GM19240 (cell line): ENCODE measurements at regions not wholly inside any gene's neighbourhood (a gene's known extent, or its start where the extent isn't known, plus 50 kb on each side); places are given as distances from the start of the nearest gene placed in this dataset.

Source experiments
- DNase-seq: peaks from one replicate; pipeline ENCODE4 v3.0.0; 2011; ENCODE audit warnings: low spot score; ENCODE audit not compliant: insufficient read length

DNA sequence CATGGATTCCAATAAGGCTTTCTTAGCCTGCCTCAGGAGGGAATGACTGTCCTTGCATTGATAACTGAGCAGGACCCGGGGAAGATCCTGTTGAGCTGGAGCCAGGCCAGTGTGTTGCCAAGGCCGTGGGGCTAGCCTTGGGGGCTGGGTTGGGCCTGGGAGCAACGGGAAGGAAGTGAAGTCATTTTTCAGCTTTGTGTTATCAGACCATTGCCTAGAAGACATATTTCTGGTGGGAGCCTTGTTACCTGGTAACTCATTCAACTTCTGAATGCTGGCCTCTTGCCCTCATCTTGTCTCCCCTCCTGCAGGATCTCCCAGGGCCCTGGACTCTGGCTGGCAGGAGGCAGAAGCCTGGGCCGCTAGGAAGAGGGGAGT lies 92.7 kb upstream of the MGAT5 start:
- DNase-seq, result no peak

DNA sequence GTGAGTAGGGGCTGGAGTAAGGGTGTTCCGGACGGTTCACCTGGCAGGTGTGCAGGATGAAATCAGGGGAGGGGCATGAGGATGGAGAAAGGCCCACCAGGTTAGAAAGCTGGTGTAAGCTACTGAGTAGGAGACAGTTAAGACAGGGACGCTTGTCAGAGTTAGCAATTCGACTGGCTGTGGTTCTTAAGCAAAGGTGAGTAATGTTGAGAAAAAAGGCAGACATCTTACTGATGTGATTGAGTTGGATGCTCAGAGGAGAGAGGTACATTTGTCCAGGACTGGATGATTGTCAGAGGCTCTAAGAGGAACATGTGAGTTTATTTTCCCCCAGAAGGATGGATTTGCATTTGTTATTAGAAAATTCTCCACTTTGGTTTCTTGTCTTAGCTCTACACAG lies 90.5 kb upstream of the MGAT5 start:
- DNase-seq, result no peak

DNA sequence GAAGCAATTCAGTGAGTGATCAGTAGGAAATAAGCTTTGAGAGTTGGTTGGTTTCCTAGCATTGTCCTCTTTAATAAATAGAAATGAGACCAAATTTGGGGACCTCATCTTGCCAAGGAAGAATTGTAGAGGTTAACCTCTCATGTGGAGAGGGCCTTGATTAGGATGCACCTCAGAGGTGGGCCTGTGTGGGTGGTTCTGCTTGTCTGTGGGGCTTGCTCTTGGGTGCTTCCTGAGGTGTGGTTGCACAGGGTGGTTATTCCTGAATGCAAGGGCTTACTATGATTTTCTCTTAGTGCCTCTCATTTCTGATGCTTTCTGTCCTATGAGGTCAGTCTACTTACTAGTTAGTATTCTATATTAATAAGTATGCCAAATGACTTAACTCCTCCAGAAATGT lies 89.6 kb upstream of the MGAT5 start:
- DNase-seq, result no peak

DNA sequence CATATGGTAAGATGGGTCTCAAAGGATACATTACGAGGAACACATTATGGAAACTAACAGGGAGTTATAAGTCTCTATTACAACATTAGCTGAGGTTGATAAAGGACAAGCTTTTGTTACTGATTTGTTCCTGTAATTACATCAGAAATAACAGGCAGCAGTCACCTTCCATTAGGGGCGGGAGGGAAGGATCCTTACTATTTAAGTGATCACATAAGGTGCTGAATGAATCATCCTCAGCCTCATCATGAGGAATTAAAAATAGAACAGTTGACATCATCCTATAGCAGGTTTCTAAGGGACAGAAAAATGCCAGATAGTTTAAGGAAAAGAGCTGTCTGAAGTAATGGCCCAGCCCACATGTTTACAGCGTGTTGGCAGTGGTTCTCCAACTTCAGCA lies 86.9 kb upstream of the MGAT5 start:
- no peak for DNase-seq

DNA sequence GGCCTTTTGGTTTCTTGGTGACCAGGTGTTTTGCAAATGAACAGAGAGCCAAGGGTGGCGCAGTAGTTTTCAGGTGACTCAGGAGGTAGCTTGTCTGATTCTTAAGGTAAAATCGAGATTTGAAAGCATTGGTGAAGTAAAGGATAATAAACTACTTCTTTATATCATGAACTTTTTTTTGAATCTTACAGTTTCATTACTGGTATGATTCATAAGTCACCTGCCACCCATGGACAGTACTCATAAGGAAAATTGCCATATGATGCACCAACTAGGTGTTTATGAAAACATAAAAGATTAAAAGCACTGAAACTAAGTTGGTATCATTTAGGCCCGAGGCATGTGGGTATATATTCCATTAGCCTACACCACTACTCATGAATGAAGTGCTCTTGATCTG lies 84.1 kb upstream of the MGAT5 start:
- DNase-seq, result no peak

DNA sequence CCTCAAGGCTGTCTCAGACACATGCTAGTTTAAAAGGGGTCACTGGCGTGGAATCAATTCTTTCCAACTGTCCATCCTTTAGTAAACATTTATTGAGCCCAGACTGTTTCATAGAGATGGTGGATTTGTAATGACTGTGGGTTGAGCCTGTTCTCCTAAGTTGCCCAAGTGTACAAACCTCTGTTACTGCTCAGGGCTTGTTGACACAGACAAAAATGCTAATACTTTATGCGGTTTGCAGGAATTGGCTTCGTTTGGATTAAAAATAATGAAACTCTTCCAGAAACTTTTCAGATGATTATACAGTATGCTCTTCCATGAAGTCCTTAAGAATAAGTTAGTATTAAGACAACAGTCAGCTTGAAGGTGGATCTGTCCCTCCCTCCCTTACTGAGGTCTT lies 83.6 kb upstream of the MGAT5 start:
- DNase-seq, result no peak

DNA sequence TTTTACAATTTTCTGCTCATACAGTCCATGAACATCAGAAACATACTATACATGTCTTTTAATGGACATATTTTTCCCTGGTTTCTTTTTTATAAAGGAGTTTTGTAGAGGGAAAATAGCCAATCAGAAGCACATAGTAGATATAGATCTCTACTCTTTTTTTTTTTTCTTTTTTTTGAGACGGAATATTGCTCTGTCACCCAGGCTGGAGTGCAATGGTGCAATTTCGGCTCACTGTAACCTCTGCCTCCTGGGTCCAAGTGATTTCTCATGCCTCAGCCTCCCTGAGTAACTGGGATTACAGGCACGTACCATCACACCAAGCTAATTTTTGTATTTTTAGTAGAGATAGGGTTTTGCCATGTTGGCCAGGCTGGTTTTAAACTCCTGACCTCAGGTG lies 83.2 kb upstream of the MGAT5 start:
- DNase-seq, result no peak

DNA sequence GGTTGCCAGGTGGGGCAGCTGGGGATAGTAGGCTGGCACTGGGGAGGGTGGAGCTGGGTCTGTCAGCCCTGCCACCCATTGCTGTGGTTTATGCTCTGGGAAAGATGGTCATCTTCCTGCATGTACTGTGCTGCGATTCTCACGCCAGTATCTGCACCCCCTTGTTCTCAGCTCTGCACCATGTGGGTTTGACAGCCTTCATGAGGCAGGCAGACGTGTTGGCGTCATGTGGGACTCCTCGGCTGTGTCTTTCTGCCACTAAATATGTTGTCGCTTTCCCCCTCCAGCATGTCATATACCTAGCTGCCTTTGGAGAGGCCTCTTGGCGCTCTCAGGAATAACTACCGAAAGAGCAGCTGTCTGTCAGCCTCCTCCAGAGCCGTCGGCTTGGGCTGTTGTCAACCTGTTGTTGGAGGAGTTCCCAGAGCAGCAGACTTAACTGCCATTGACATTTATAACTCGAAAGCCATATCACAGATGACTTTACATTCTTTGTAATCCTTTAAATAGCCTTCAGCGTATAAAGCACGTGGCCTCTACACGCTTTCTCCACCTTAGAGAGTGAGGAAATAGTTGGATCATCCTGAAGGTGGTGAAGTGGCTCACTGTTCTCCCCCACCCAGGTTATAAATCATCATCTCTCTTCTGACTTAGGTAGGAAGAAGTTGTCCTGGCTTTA lies 80.4 kb upstream of the MGAT5 start:
- no peak for DNase-seq

DNA sequence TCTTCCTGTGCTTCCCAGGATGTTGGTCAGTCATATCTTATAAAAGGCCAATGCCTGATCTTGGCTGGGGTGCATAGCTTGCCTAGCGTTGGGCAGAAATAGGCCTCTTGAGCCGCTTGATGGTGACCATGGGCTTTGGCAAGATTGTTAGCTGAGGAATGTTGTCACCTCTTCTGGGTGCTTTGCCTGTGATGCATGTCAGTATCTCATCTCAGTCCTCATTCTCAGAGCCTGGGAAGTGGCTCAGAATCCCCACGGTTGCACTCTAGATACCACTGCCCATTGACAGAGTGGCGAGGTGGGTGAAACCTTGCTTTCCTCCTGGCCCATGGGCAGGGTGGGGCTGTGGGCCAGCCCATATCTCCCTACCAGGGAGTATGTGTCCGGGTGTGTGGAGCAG lies 79.2 kb upstream of the MGAT5 start:
- DNase-seq, result no peak

DNA sequence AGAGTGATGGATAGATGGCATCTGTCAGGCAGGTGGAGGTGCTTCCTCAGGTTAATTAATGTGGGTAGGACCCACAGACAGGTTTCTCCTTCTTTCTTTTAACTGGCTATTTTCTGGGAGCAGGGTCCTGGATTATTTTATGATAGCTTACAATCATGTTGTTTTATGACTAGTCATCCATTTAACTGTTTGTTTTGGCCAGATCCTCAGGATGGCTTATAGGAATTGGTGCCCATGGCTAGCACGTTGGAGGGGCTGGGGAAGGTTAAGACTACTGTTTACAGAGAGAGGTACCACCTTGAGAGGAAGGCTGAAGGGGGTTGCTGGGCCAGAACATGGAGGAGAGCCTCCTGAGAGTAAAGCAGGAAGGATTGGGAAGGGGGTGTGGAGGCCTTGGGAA lies 78.0 kb upstream of the MGAT5 start:
- DNase-seq, result no peak

DNA sequence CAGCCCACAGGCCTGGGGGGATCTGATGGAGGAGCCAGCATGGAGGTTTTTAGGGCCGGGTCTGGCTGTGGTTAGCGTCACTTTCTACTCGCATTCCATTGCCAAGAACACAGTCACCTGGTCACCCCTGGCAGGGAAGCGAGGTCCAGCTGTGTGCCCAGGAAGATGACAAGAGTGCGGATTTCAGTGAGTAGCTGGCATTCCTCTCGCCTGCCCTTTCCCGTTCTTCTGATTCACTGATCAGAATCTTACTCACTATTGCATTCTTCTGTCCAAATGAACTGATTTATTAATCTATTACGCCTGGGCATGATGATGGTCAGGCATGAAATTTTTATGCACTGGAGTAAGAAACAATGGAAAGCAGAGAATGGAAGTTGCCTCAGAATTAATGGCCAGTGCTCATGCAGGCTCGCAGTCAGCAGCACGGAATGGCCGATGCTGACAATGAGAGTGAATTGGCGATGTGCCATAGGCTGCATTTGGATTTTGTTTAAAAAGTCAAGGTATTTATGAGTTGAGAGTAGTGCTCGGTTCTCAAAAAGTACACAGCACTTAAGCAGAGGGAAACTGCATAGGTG lies 76.4 kb upstream of the MGAT5 start:
- no peak for DNase-seq

DNA sequence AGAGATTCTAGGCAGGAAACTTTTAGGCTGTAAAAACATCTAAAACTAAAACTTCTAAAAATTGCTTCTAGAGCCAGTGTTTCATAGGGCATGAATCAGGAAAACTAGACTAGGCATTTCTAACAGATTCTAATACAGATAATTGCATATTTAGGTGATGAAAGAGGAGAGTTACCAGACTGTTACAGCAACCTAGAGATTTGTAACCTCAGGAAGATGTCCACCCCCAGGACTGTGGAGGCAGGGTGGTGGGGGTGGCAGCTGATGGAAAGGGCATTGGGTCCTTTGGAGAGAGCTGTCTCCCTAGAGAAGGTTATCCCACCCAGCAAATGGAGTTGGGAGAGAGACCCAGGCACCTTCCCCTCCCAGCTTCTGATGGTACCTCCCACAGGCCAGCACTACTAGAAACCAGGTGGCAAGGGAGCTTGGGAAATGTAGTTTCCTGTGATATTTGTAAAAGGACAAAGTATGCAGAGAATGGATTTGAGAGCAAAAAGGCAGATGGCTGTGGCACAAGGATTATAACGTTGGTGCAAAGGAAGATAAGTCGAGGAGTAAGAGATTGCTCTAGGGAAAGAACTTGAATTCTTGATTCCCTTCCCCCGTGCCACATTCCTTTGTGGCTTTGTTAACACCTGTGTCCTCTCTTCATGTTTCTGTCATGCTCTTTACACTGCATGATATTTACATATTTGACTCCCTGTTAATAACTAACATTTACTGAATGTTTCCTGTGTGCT lies 75.6 kb upstream of the MGAT5 start:
- DNase-seq, result no peak

DNA sequence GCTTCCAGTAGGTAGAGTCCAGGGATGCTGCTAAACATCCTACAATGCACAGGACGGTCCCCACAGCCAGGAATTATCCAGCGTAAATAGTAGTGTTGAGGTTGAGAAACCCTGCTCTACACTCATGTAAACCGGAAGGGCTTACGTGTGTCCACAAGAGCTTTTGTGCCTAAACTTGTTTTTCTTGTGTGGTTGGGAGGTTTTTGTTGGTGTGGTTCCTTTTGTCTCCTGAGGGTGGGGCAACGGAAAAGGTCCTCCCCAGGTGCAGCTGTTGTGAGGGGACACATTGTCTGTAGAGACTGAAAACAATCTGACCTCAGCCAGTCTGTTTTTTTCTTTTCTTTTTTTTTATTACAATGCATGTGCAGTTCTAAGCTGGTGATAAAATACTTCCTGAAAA lies 72.7 kb upstream of the MGAT5 start:
- peak; percentile 48 for DNase-seq

DNA sequence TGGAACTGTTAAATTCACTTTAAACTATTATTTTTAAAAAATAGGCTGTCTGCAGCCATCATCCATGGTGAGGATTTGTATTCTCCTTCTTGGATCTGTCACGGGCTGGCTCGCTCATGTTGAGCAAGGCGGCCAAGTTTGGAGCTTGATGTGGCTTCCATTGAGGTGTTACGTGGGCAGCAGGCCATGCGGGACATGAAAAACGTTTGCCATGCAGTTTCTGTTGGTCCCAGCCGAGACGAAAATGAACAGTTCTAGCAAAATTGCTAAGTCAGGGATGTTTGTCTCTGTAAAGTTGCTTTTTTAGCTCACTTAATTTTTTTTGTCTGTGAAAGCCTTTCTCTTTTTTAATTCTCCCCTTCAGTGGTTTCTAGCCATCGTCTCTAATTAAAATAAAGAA lies 70.2 kb upstream of the MGAT5 start:
- no peak for DNase-seq

DNA sequence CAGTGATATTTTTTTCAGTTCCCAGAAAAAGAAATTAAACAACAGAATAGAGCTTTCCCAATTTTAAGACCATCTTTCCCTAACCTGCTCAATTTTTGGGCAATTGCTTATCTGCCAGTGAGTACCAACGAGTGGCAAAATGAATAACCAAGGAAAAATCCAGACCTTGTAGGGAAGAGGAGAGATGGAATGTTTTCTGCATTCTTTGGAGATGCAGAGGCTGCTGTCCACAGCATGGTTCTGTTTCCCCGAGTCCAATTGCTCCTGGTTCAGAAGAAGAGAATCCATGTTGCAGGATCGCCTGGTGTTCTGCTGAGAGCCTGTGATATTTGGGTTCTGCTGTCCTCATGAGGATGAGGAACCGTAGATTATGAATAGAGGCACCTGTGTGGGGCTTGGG lies 68.2 kb upstream of the MGAT5 start:
- no peak for DNase-seq

DNA sequence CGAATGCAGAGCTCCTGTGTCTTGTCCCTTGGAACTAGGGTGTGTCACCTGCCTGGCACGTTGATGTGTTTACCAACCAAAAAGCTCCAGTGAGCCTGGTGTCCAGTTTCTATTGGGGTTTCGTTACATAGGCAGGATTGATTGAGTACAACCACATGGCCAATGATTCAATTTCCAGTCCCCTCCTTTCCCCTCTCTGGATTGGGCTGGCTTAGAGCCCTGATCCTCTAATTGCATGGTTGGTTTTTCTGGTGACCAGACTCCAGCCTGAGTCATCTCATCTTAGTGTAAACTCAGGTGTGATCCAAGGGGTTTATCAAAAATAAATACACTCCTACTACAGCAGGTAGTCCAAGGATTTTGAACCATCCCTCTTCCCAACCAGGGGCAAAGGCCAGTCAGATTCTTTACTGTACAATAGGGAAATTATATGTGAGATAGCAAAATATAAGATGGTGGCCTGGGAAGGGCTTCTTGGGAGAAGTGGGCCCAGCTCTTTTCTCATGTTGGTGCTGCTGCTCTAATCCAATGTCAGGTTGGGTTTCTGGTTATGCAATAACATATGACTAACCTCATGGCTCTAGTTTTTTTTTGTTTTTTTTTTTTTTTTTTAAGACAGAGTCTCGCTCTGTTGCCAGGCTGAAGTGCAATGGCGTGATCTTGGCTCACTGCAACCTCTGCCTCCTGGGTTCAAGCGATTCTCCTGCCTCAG lies 64.7 kb upstream of the MGAT5 start:
- DNase-seq, result no peak

DNA sequence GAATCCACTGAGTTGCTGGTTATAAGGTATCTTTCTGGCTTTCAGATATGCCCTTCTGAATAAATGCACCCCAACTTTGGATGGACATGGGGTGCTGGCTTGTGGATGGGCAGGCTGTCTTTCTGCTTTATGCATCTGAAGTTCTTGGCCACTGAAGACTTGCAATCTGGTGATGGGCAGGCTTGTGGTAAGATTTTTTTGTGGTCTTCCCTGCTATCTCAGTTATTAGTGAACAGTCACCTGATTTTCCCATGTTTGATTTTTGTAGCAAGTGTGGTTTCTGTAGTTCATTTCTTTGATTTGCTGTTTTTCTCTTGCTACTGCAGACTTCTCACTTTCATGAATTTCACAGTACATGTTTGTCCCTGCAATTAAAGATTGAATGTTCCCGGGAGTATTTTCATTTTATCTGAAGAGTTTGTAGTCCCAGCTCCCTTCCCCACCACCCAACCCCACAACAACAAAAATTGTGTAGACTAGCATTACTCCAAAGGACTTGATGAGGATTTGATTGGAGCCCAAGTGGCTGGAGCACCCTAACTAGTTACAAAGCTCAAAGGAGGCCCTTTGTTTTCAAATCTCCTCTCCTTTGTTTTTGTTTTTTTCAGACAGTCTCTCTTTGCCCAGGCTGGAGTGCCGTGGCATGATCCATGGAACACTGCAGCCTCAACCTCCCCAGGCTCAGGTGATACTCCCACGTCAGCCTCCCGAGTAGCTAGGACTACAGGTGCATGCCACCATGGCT lies 63.6 kb upstream of the MGAT5 start:
- DNase-seq, result no peak

DNA sequence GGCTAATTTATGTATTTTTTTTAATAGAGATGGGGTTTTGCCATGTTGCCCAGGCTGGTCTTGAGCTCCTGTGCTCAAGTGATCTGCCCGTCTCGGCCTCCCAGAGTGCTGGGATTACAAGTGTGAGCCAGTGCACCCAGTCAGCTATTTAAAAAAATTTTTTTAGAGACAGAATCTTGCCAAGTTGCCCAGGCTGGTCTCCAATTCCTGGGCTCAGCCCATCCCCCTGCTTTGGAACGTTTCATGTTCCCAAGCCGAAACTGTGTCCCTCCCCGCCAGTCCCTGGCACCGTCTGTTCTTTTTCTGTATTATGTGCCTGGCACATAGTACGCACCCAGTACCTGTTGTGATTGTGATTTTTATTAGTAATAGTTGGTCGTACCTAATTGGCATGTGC lies 63.1 kb upstream of the MGAT5 start:
- DNase-seq, result no peak

DNA sequence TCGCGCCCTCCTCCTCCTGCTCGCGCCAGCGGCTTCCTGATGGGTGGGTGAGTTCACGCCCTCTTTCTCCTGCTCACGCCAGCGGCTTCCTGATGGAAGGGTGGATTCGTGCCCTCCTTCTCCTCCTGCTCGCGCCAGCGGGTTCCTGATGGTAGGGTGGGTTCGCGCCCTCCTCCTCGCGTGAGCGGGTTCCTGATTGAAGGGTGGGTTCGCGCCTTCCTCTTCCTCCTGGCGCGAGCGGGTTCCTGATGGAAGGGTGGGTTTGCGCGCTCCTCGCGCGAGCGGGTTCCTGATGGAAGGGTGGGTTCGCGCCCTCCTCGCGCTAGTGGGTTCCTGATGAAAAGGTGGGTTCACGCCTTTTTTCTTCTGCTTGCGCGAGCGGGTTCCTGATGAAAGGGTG lies 62.0 kb upstream of the MGAT5 start:
- DNase-seq, result no peak

DNA sequence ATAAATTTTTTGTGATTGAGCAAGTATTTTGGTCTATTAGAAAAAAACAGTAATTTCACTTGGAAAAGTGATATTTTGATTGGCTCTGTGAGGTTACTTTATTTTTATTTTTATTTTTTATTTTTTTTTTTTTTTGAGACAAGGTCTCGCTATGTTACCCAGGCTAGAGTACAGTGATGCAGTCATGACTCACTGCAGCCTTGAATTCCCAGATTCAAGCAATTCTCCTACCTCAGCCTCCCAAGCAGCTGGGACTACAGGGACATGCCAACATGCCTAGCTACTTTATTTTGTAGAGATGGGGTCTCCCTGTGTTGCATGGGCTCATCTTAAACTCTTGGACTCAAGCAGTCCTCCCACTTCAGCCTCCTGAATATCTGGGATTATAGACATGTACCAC lies 60.9 kb upstream of the MGAT5 start:
- no peak for DNase-seq

DNA sequence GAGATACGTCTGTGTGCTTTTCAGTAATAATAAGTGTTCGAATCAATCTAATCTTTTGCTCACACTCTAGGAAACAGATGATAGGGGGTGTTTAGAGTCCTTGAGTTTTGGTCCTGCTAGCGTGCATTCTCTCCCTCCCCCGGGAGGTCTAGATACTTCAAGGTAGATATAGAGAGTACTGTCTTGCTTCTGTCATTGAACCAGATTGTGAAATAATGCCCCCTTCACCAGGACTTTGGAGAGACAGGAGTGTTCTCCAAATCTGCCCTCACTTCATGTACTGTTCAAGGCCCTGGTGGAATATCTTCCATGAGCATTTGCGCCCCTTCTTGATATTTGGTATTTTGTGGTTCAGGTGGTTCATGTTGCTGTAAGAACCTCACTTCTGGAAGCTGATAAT lies 59.4 kb upstream of the MGAT5 start:
- DNase-seq, result no peak

DNA sequence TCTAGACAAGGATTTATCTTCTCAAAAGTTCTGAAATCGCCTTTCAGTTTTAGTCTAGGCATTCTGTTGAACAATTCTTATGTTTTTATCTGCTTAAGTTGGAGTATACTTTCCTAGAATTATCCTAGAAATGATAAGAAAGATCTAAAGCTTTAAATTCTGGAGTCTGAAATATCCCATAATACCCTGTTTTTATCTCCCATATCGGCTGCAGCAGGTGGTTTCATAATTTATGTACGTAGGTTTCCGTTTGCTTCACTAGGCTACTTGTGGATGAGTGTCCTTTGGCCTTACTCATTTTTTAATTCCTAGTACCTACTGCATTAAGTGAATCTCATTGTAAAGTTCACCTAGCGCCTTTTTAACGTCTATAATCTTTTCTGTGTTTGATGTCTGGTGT lies 58.5 kb upstream of the MGAT5 start:
- DNase-seq, result no peak
